Stimulated activated CD8-positive, alpha-beta memory T cell treated with anti-CD3 and anti-CD28 coated beads, Interleukin-4, amount 100 ng/mL, for 48 hours (primary cell): ENCODE measurements at regions not wholly inside any gene's neighbourhood (a gene's known extent, or its start where the extent isn't known, plus 50 kb on each side); places are given as distances from the start of the nearest gene placed in this dataset.
"Not testable (repeated sequence)": the region's sequence is repeated elsewhere in the genome, so short reads cannot be mapped to it uniquely, and the experiment has no call there.

Experiments used
- DNase-seq: peaks from one replicate; pipeline ENCODE4 v3.0.0-alpha.2; 2020

GRCh38 chr18:60123031-60123430 lies 223.2 kb downstream of the PMAIP1 start:
- no peak for DNase-seq

- DNase-seq, result no peak
Observed at GRCh38 chr18:60122339-60122738, 222.5 kb downstream of the PMAIP1 start.

GRCh38 chr18:60120231-60120750 lies 220.5 kb downstream of the PMAIP1 start:
- DNase-seq, result no peak

- no peak for DNase-seq
Observed at GRCh38 chr18:60117321-60117720, 217.5 kb downstream of the PMAIP1 start.

- no peak for DNase-seq
Observed at GRCh38 chr18:60113396-60113795, 213.6 kb downstream of the PMAIP1 start.

GRCh38 chr18:60112369-60112768 lies 212.6 kb downstream of the PMAIP1 start:
- DNase-seq, result no peak

- DNase-seq, result no peak
Observed at GRCh38 chr18:60111525-60111924, 211.7 kb downstream of the PMAIP1 start.

GRCh38 chr18:60110836-60111235 lies 211.0 kb downstream of the PMAIP1 start:
- no peak for DNase-seq

- DNase-seq, result no peak
Observed at GRCh38 chr18:60100778-60101177, 201.0 kb downstream of the PMAIP1 start.

- DNase-seq, result no peak
Observed at GRCh38 chr18:60099709-60100108, 199.9 kb downstream of the PMAIP1 start.

- DNase-seq, result no peak
Observed at GRCh38 chr18:60096428-60096827, 196.6 kb downstream of the PMAIP1 start.

GRCh38 chr18:60092073-60092472 lies 192.3 kb downstream of the PMAIP1 start:
- DNase-seq, result no peak

GRCh38 chr18:60090170-60090569 lies 190.4 kb downstream of the PMAIP1 start:
- no peak for DNase-seq

- no peak for DNase-seq
Observed at GRCh38 chr18:60082790-60083189, 183.0 kb downstream of the PMAIP1 start.

- DNase-seq, result no peak
Observed at GRCh38 chr18:60082282-60082681, 182.5 kb downstream of the PMAIP1 start.

- DNase-seq, result no peak
Observed at GRCh38 chr18:60075477-60075876, 175.7 kb downstream of the PMAIP1 start.

- no peak for DNase-seq
Observed at GRCh38 chr18:60070631-60071030, 170.8 kb downstream of the PMAIP1 start.

- DNase-seq, result no peak
Observed at GRCh38 chr18:60069145-60069544, 169.3 kb downstream of the PMAIP1 start.

- DNase-seq, result no peak
Observed at GRCh38 chr18:60067426-60068210, 167.8 kb downstream of the PMAIP1 start.

- DNase-seq, result no peak
Observed at GRCh38 chr18:60066219-60066975, 166.6 kb downstream of the PMAIP1 start.

- DNase-seq, result no peak
Observed at GRCh38 chr18:60064271-60064670, 164.5 kb downstream of the PMAIP1 start.

GRCh38 chr18:60062831-60063230 lies 163.0 kb downstream of the PMAIP1 start:
- not testable (repeated sequence) for DNase-seq

GRCh38 chr18:60062396-60062795 lies 162.6 kb downstream of the PMAIP1 start:
- DNase-seq, result no peak

- DNase-seq, result no peak
Observed at GRCh38 chr18:60060578-60060977, 160.8 kb downstream of the PMAIP1 start.
